Effector memory CD4-positive, alpha-beta T cell (primary cell): ENCODE measurements at regions not wholly inside any gene's neighbourhood (a gene's known extent, or its start where the extent isn't known, plus 50 kb on each side); places are given as distances from the start of the nearest gene placed in this dataset.

Experiments used
- DNase-seq, 3 donors: peaks; one replicate each; pipeline ENCODE4 v3.0.0-alpha.2; 2020
- H3K27ac ChIP-seq: 2 replicates; pipeline ENCODE4 v1.7.0; 2013; ENCODE audit warnings: mild to moderate bottlenecking, low read length, moderate library complexity; ENCODE audit not compliant: insufficient read depth, poor library complexity, severe bottlenecking
- H3K27me3 ChIP-seq: replicated peaks from 2 replicates; pipeline ENCODE4 v1.7.0; 2013; ENCODE audit warnings: mild to moderate bottlenecking, low read length; ENCODE audit not compliant: insufficient read depth, control insufficient read depth, poor library complexity, severe bottlenecking
- H3K36me3 ChIP-seq: 2 replicates; pipeline ENCODE4 v1.7.0; 2013; ENCODE audit warnings: mild to moderate bottlenecking, low read length, moderate library complexity; ENCODE audit not compliant: control insufficient read depth, insufficient read depth
- H3K4me1 ChIP-seq: 2 replicates; pipeline ENCODE4 v1.7.0; 2013; ENCODE audit warnings: low read length, mild to moderate bottlenecking; ENCODE audit not compliant: control insufficient read depth, insufficient read depth, poor library complexity, severe bottlenecking
- H3K4me3 ChIP-seq: 2 replicates; pipeline ENCODE4 v1.7.0; 2013; ENCODE audit warnings: low read length, low read depth, mild to moderate bottlenecking; ENCODE audit not compliant: insufficient read depth, poor library complexity, severe bottlenecking
- H3K9me3 ChIP-seq: 2 replicates; pipeline ENCODE4 v1.7.0; 2013; ENCODE audit warnings: mild to moderate bottlenecking, low read length, moderate library complexity; ENCODE audit not compliant: control insufficient read depth

- Histone ChIP-seq H3K4me1 (peaks cover 3% of the 10 kb centered on the region), H3K36me3 (no peaks in the 10 kb centered on the region), H3K27me3 (no peaks in the 10 kb centered on the region), H3K4me3 (no peak overlapping the region), H3K9me3 (no peaks in the 10 kb centered on the region), H3K27ac (no peak overlapping the region)
- DNase-seq, result no peak
Observed at GRCh38 chr6:26173836-26174145, 86.6 kb downstream of the HFE start.

- Histone ChIP-seq H3K9me3 (no peaks in the 10 kb centered on the region), H3K4me3 (no peak overlapping the region), H3K27me3 (no peaks in the 10 kb centered on the region), H3K27ac (no peak overlapping the region), H3K36me3 (no peaks in the 10 kb centered on the region), H3K4me1 (no peaks in the 10 kb centered on the region)
- DNase-seq, result no peak
Observed at GRCh38 chr6:26175033-26175427, 87.8 kb downstream of the HFE start.

- no peaks in the 10 kb centered on the region for H3K27me3 ChIP-seq
- H3K9me3 ChIP-seq, result no peaks in the 10 kb centered on the region
- DNase-seq, result peak in 1 of 3 donors; percentile 34
- H3K36me3 ChIP-seq, result no peaks in the 10 kb centered on the region
- H3K27ac ChIP-seq, result peak overlapping the region; percentile 37
- no peaks in the 10 kb centered on the region for H3K4me1 ChIP-seq
- H3K4me3 ChIP-seq, result no peak overlapping the region
Observed at GRCh38 chr6:26175428-26176181, 88.4 kb downstream of the HFE start.

GRCh38 chr6:26179675-26180074 is 92.4 kb downstream of the HFE start:
- H3K4me1 ChIP-seq, result no peaks in the 10 kb centered on the region
- H3K27me3 ChIP-seq, result no peaks in the 10 kb centered on the region
- no peak for DNase-seq
- no peak overlapping the region for H3K27ac ChIP-seq
- H3K4me3 ChIP-seq, result no peak overlapping the region
- no peaks in the 10 kb centered on the region for H3K9me3 ChIP-seq
- H3K36me3 ChIP-seq, result no peaks in the 10 kb centered on the region

GRCh38 chr6:26180346-26180745 is 93.1 kb downstream of the HFE start:
- no peak overlapping the region for H3K4me3 ChIP-seq
- no peaks in the 10 kb centered on the region for H3K27me3 ChIP-seq
- H3K27ac ChIP-seq, result no peak overlapping the region
- H3K4me1 ChIP-seq, result no peaks in the 10 kb centered on the region
- no peaks in the 10 kb centered on the region for H3K9me3 ChIP-seq
- no peak for DNase-seq
- no peaks in the 10 kb centered on the region for H3K36me3 ChIP-seq

GRCh38 chr6:26183237-26183580 is 96.0 kb downstream of the HFE start:
- H3K27ac ChIP-seq, result peak overlapping the region; percentile 50
- H3K9me3 ChIP-seq, result no peaks in the 10 kb centered on the region

GRCh38 chr6:26183581-26184366 is 96.5 kb downstream of the HFE start:
- H3K9me3 ChIP-seq, result no peaks in the 10 kb centered on the region
- H3K4me3 ChIP-seq, result peak overlapping the region; percentile 61

More at GRCh38 chr6:26183237-26183580, 96.0 kb downstream of the HFE start:
- Histone ChIP-seq H3K27me3 (no peaks in the 10 kb centered on the region), H3K36me3 (no peaks in the 10 kb centered on the region), H3K4me3 (peak overlapping the region; percentile 61), H3K4me1 (peaks cover 4% of the 10 kb centered on the region)
- DNase-seq, result no peak

GRCh38 chr6:26184367-26184891 is 97.2 kb downstream of the HFE start:
- H3K9me3 ChIP-seq, result no peaks in the 10 kb centered on the region
- no peaks in the 10 kb centered on the region for H3K27me3 ChIP-seq
- H3K27ac ChIP-seq, result no peak overlapping the region
- DNase-seq, result no peak
- no peaks in the 10 kb centered on the region for H3K36me3 ChIP-seq
- peaks cover 6% of the 10 kb centered on the region for H3K4me1 ChIP-seq
- H3K4me3 ChIP-seq, result no peak overlapping the region

More at GRCh38 chr6:26183581-26184366, 96.5 kb downstream of the HFE start:
- peak in 2 of 3 donors; percentile 44 to 47 for DNase-seq
- H3K36me3 ChIP-seq, result no peaks in the 10 kb centered on the region
- peak overlapping the region; percentile 50 for H3K27ac ChIP-seq
- H3K4me1 ChIP-seq, result peaks cover 6% of the 10 kb centered on the region
- no peaks in the 10 kb centered on the region for H3K27me3 ChIP-seq

- Histone ChIP-seq H3K27ac (no peak overlapping the region), H3K9me3 (no peaks in the 10 kb centered on the region), H3K4me3 (no peak overlapping the region), H3K4me1 (peaks cover 6% of the 10 kb centered on the region), H3K36me3 (no peaks in the 10 kb centered on the region), H3K27me3 (no peaks in the 10 kb centered on the region)
- no peak for DNase-seq
Observed at GRCh38 chr6:26185004-26185403, 97.8 kb downstream of the HFE start.

- Histone ChIP-seq H3K27ac (no peak overlapping the region), H3K36me3 (no peaks in the 10 kb centered on the region), H3K4me1 (peaks cover 6% of the 10 kb centered on the region), H3K27me3 (no peaks in the 10 kb centered on the region), H3K9me3 (no peaks in the 10 kb centered on the region), H3K4me3 (no peak overlapping the region)
- DNase-seq, result no peak
Observed at GRCh38 chr6:26185802-26186201, 98.6 kb downstream of the HFE start.
